ENCODE measurements at regions not wholly inside any gene's neighbourhood (a gene's known extent, or its start where the extent isn't known, plus 50 kb on each side); places are given as distances from the start of the nearest gene placed in this dataset.

DNA sequence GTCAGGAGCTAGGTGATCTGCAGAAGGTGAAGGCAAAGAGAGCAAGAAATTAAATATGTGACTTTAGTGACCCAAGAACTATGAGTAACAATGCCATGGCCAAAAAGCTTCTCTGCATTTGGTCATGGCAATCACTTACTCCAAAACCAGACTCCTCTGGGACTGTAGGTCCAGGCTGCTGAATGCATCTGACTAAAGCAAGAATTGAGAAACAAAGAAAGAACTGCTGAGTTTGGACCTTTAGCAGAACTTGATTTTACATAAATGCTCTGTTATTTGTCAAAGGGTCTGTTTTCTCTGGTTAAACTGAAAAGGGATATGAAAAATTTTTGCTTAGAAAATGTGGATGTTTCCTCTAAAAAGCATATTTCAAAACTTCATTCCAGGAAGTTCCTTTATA lies 1102.2 kb downstream of the IGSF11 start:
- TF ChIP-seq, protein P1, sequence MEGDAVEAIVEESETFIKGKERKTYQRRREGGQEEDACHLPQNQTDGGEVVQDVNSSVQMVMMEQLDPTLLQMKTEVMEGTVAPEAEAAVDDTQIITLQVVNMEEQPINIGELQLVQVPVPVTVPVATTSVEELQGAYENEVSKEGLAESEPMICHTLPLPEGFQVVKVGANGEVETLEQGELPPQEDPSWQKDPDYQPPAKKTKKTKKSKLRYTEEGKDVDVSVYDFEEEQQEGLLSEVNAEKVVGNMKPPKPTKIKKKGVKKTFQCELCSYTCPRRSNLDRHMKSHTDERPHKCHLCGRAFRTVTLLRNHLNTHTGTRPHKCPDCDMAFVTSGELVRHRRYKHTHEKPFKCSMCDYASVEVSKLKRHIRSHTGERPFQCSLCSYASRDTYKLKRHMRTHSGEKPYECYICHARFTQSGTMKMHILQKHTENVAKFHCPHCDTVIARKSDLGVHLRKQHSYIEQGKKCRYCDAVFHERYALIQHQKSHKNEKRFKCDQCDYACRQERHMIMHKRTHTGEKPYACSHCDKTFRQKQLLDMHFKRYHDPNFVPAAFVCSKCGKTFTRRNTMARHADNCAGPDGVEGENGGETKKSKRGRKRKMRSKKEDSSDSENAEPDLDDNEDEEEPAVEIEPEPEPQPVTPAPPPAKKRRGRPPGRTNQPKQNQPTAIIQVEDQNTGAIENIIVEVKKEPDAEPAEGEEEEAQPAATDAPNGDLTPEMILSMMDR (conservative IDR thresholded peaks at IDR 0.05; ENCODE audit: low read depth in 2 of 2), result no peak
- no peak for TF ChIP-seq EZH2 (IDR thresholded peaks at IDR 0.05; ENCODE audit: low read depth, unreplicated experiment)

All from GM23338 (cell line).